Brain microvascular endothelial cell (primary cell): ENCODE measurements at regions not wholly inside any gene's neighbourhood (a gene's known extent, or its start where the extent isn't known, plus 50 kb on each side); places are given as distances from the start of the nearest gene placed in this dataset.

Experiments
- DNase-seq: peaks from one replicate; pipeline ENCODE4 v3.0.0-alpha.2; 2020
- H3K27ac ChIP-seq: fragments of 250-450 bp; sonication (Bioruptor Pico); 2 replicates; pipeline ENCODE4 v1.5.1; 2020; ENCODE audit warnings: mild to moderate bottlenecking, moderate library complexity
- H3K27me3 ChIP-seq: fragments of 250-450 bp; sonication (Bioruptor Pico); replicated peaks from 2 replicates; pipeline ENCODE4 v1.5.1; 2020; ENCODE audit warnings: mild to moderate bottlenecking
- H3K36me3 ChIP-seq: fragments of 250-450 bp; sonication (Bioruptor Pico); replicated peaks from 2 replicates; pipeline ENCODE4 v1.5.1; 2020; ENCODE audit warnings: mild to moderate bottlenecking
- H3K4me3 ChIP-seq: 2 replicates; pipeline ENCODE4 v1.5.1; 2011; ENCODE audit warnings: low read depth, mild to moderate bottlenecking, control low read depth, low read length, moderate library complexity
- in situ Hi-C: cut with HindIII; loops from 2 replicates; pipeline ENCODE4 v1.10.0; 2017; ENCODE audit warnings: low sequenced_read_pairs, low pct_ligation_motif_present
- TF ChIP-seq, protein P1 (sequence below): IDR thresholded peaks from 2 replicates; pipeline ENCODE4 v1.5.1; 2011; ENCODE audit warnings: low read depth, mild to moderate bottlenecking, moderate library complexity, low read length, control low read depth, inconsistent platforms; ENCODE audit errors: missing control alignments

DNA sequence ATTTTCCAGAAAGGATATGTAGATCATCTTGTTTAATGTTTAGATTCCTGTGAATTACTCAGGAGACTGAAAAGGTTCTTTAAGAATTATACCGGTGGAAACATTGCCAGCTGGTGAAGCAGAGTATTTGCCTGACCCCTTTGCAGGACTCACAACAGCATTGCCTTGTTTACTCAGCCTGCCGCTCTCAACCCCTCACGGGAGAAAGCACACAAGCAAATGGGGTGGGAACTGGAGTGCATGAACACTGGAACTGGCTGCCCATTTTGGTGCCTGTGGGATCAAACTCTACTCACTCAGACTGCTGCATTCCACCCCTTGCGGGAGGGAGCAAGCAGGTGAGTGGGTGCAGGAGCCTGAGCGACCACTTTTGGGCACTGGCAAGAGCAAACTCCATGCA is 804.7 kb upstream of the SLITRK1 start:
- TF ChIP-seq, protein P1, sequence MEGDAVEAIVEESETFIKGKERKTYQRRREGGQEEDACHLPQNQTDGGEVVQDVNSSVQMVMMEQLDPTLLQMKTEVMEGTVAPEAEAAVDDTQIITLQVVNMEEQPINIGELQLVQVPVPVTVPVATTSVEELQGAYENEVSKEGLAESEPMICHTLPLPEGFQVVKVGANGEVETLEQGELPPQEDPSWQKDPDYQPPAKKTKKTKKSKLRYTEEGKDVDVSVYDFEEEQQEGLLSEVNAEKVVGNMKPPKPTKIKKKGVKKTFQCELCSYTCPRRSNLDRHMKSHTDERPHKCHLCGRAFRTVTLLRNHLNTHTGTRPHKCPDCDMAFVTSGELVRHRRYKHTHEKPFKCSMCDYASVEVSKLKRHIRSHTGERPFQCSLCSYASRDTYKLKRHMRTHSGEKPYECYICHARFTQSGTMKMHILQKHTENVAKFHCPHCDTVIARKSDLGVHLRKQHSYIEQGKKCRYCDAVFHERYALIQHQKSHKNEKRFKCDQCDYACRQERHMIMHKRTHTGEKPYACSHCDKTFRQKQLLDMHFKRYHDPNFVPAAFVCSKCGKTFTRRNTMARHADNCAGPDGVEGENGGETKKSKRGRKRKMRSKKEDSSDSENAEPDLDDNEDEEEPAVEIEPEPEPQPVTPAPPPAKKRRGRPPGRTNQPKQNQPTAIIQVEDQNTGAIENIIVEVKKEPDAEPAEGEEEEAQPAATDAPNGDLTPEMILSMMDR: no peak
- in situ Hi-C loops: no loop called here
- H3K27ac ChIP-seq: no peak overlapping the region

DNA sequence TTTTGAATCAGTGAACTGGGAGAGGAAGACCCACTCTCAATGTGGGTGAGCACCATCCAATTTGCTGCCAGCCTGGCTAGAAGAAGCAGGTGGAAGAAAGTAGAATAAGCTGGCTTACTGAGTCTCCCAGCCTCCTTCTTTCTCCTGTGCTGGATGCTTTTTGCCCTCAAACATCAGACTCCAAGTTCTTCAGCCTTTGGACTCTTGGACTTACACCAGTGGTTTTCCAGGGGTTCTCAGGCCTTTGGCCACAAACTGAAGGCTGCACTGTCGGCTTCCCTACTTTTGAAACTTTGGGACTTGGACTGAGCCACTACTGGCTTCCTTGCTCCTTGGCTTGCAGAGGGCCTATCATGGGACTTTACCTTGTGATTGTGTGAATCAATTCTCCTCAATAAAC is 804.2 kb upstream of the SLITRK1 start:
- no peak overlapping the region for H3K27ac ChIP-seq
- H3K4me3 ChIP-seq: no peak overlapping the region
- DNase-seq: no peak
- in situ Hi-C loops: no loop called here
- no peaks in the 10 kb centered on the region for H3K27me3 ChIP-seq
- TF ChIP-seq, protein P1: no peak
- H3K36me3 ChIP-seq: no peaks in the 10 kb centered on the region

More for the DNA sequence above, 804.7 kb upstream of the SLITRK1 start:
- Histone ChIP-seq H3K27me3 (no peaks in the 10 kb centered on the region), H3K36me3 (no peaks in the 10 kb centered on the region), H3K4me3 (no peak overlapping the region)
- no peak for DNase-seq

DNA sequence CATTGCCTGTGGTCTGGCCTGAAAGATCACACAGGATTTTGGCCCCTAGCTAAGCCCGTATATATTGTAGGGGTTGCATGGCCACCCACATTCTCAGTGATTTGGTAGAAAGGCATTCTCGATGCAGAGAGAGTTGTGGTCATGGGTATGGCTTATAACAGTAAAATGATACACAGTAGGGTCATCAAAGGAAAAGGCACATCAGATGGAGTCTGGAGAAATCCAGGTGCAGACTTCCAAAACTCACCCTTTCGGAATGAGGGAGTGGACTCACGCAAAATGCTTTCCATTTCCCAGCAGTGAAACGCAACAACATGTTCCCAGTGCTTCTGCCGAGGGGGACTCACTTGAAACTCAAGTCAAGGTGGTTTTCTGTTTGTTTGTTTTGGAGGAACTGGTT is 802.5 kb upstream of the SLITRK1 start:
- no peaks in the 10 kb centered on the region for H3K36me3 ChIP-seq
- in situ Hi-C loops: no loop called here
- H3K4me3 ChIP-seq: no peak overlapping the region
- TF ChIP-seq, protein P1: no peak
- H3K27me3 ChIP-seq: no peaks in the 10 kb centered on the region
- H3K27ac ChIP-seq: no peak overlapping the region
- DNase-seq: no peak

DNA sequence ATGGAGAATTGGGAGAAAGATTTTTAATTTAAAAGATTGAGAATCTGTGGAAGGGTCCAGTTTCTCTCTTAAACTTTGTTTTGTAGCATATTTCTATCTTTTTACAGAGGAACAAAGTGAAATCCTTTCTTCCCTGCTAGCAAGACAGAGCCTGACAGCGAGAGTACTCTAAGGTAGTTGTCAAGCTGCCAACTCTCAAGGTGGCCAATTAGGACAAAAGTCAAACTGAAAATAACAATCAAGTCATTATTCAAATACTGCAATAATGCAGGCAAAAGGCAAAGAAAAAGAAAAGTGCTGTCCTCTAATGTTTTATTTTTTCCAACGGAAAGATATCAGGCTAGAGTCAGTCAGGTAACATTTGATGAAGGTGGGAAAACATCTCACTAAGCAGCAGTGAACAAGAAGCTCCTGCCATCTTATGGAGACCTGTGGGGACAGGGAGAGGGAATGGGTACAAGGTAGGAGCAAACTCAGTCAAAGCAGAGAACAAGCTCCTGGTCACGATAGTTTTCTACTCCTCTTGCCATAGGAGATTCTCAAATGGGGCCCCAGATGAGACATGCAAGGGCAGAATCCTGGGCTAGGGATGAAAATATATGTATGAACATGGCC is 801.9 kb upstream of the SLITRK1 start:
- in situ Hi-C loops: no loop called here

DNA sequence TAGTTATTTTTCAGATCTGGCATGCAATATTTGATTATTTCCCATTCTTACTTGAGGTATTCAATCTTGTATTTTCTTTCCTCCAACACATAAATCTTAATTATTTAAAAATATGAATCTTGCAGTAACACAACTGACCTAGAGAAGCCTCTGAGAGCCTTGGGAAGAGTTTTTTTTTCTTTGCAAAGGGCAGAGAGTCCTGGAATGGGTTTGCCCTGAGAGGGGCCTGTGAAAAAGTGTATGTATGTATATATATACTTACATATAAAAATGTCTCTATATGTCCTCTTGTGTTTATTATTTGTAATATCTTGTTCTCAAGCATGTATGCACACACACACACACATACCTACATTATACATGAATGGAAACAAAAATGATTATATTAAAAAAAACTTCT is 801.2 kb upstream of the SLITRK1 start:
- no peak for DNase-seq
- no peaks in the 10 kb centered on the region for H3K27me3 ChIP-seq
- in situ Hi-C loops: no loop called here
- H3K4me3 ChIP-seq: no peak overlapping the region
- TF ChIP-seq, protein P1: no peak
- H3K36me3 ChIP-seq: no peaks in the 10 kb centered on the region
- H3K27ac ChIP-seq: no peak overlapping the region

More for the DNA sequence above, 801.9 kb upstream of the SLITRK1 start:
- Histone ChIP-seq H3K27ac (no peak overlapping the region), H3K4me3 (no peak overlapping the region), H3K27me3 (no peaks in the 10 kb centered on the region), H3K36me3 (no peaks in the 10 kb centered on the region)
- DNase-seq: no peak
- TF ChIP-seq, protein P1: no peak

DNA sequence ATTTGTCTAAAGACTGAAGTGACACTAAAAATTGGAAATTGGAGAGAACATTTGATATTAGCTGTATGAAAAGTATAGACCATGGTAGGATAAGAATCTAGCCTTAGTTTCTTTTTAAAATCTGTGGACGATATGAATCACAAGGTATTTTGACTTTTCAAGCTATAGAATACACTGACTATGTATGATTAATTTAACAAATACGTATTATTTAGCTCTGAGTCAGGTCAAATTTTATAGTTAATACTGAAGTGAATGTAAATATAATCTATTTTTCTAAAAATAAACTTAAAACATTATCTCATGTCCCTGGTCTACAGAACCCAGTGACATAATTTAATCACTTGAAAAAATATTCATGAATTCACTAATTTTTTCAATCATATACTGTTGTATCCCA is 795.6 kb upstream of the SLITRK1 start:
- Histone ChIP-seq H3K4me3 (no peak overlapping the region), H3K27ac (no peak overlapping the region), H3K36me3 (no peaks in the 10 kb centered on the region), H3K27me3 (no peaks in the 10 kb centered on the region)
- no peak for DNase-seq
- in situ Hi-C loops: no loop called here
- TF ChIP-seq, protein P1: no peak
